Suprapubic skin (tissue), 4 donors: ENCODE measurements at regions not wholly inside any gene's neighbourhood (a gene's known extent, or its start where the extent isn't known, plus 50 kb on each side); places are given as distances from the start of the nearest gene placed in this dataset.
"Not testable (repeated sequence)": the region's sequence is repeated elsewhere in the genome, so short reads cannot be mapped to it uniquely, and the experiment has no call there.

Experiments used
- DNase-seq, 2 donors: peaks; one replicate each; pipeline ENCODE4 v3.0.0-alpha.2; 2019; ENCODE audit warnings: low spot score in 2 of 2
- H3K27ac ChIP-seq: fragments of 200-600 bp; sonication (generic); one replicate; pipeline ENCODE4 v1.5.1; 2019
- H3K27me3 ChIP-seq: fragments of 200-600 bp; sonication (generic); one replicate; pipeline ENCODE4 v1.5.1; 2019
- H3K36me3 ChIP-seq: fragments of 200-600 bp; sonication (generic); one replicate; pipeline ENCODE4 v1.5.1; 2019
- H3K4me1 ChIP-seq: fragments of 200-600 bp; sonication (generic); one replicate; pipeline ENCODE4 v1.5.1; 2019
- H3K4me3 ChIP-seq: fragments of 200-600 bp; sonication (generic); one replicate; pipeline ENCODE4 v1.5.1; 2019; ENCODE audit warnings: mild to moderate bottlenecking
- H3K9me3 ChIP-seq: fragments of 200-600 bp; sonication (generic); one replicate; pipeline ENCODE4 v1.5.1; 2019
- CTCF ChIP-seq, 2 donors: fragments of 200-600 bp in 1 of 2; fragments of 450-650 bp in 1 of 2; sonication (generic) in 1 of 2; IDR thresholded peaks; one replicate each; pipeline ENCODE4 v1.5.1; 2016 to 2019; ENCODE audit warnings: antibody characterized with exemption in 2 of 2, mild to moderate bottlenecking in 1 of 2, moderate library complexity in 1 of 2
- EP300 ChIP-seq: sonication (generic); formaldehyde crosslinking; IDR thresholded peaks from one replicate; pipeline ENCODE4 v1.6.1; 2017; ENCODE audit warnings: antibody characterized with exemption
- POLR2A ChIP-seq, 2 donors: fragments of 450-650 bp; IDR thresholded peaks; one replicate each; pipeline ENCODE4 v1.6.1; 2017; ENCODE audit warnings: antibody characterized with exemption in 2 of 2, mild to moderate bottlenecking in 2 of 2, moderate library complexity in 2 of 2
- POLR2AphosphoS5 ChIP-seq, 3 donors: sonication (generic); formaldehyde crosslinking; IDR thresholded peaks; one replicate each; pipeline ENCODE4 v1.6.1; 2017; ENCODE audit warnings: antibody characterized with exemption in 3 of 3
- WGBS: methylation state at CpG from one replicate; pipeline ENCODE4 v1.1.5; 2018; 5-methylcytosine and 5-hydroxymethylcytosine counted together

- H3K9me3 ChIP-seq: no peaks in the 10 kb centered on the region
- H3K4me1 ChIP-seq: no peaks in the 10 kb centered on the region
- TF ChIP-seq POLR2A (IDR thresholded peaks at IDR 0.05): no peak
- no peak for TF ChIP-seq CTCF (IDR thresholded peaks at IDR 0.05)
- TF ChIP-seq EP300: no peak
- TF ChIP-seq POLR2AphosphoS5 (IDR thresholded peaks at IDR 0.05): no peak
- H3K4me3 ChIP-seq: no peak overlapping the region
- no peaks in the 10 kb centered on the region for H3K27me3 ChIP-seq
- no peak for DNase-seq
- 29% methylated on average over 4 of the region's 4 CpGs for WGBS
- H3K27ac ChIP-seq: no peak overlapping the region
- no peaks in the 10 kb centered on the region for H3K36me3 ChIP-seq
Measured at GRCh38 chrX:3940000-3940610, 226.7 kb upstream of the PRKX start.

GRCh38 chrX:3938587-3938986 lies 225.1 kb upstream of the PRKX start:
- Histone ChIP-seq H3K4me3 (no peak overlapping the region), H3K36me3 (no peaks in the 10 kb centered on the region), H3K9me3 (no peaks in the 10 kb centered on the region), H3K4me1 (no peaks in the 10 kb centered on the region), H3K27ac (no peak overlapping the region), H3K27me3 (no peaks in the 10 kb centered on the region)
- DNase-seq: no peak
- WGBS: 92% methylated on average over 3 of the region's 3 CpGs
- TF ChIP-seq EP300: no peak
- no peak for TF ChIP-seq POLR2AphosphoS5 (IDR thresholded peaks at IDR 0.05)
- no peak for TF ChIP-seq POLR2A (IDR thresholded peaks at IDR 0.05)
- no peak for TF ChIP-seq CTCF (IDR thresholded peaks at IDR 0.05)

- not testable (repeated sequence) for H3K4me3 ChIP-seq, H3K4me1 ChIP-seq, H3K27me3 ChIP-seq, H3K27ac ChIP-seq, DNase-seq, H3K36me3 ChIP-seq, H3K9me3 ChIP-seq
- no CpG with 5 or more reads among the region's 4 CpGs for WGBS
Measured at GRCh38 chrX:3935196-3935595, 221.7 kb upstream of the PRKX start.

- WGBS: no CpG with 5 or more reads among the region's 78 CpGs
- not testable (repeated sequence) for H3K9me3 ChIP-seq, H3K36me3 ChIP-seq, H3K27me3 ChIP-seq, H3K27ac ChIP-seq, DNase-seq, H3K4me1 ChIP-seq, H3K4me3 ChIP-seq
Measured at GRCh38 chrX:3920424-3921017, 207.1 kb upstream of the PRKX start.

GRCh38 chrX:3919668-3920423 lies 206.4 kb upstream of the PRKX start:
- DNase-seq, H3K9me3 ChIP-seq, H3K36me3 ChIP-seq, H3K27ac ChIP-seq, H3K4me3 ChIP-seq, H3K27me3 ChIP-seq, H3K4me1 ChIP-seq: not testable (repeated sequence)
- no CpG with 5 or more reads among the region's 79 CpGs for WGBS

- not testable (repeated sequence) for H3K4me1 ChIP-seq, H3K9me3 ChIP-seq, H3K4me3 ChIP-seq, DNase-seq, H3K27ac ChIP-seq, H3K36me3 ChIP-seq, H3K27me3 ChIP-seq
- WGBS: no CpG with 5 or more reads among the region's 28 CpGs
Measured at GRCh38 chrX:3914813-3915212, 201.4 kb upstream of the PRKX start.

- no CpG with 5 or more reads among the region's 13 CpGs for WGBS
- not testable (repeated sequence) for H3K4me3 ChIP-seq, H3K27me3 ChIP-seq, H3K9me3 ChIP-seq, H3K36me3 ChIP-seq, DNase-seq, H3K27ac ChIP-seq, H3K4me1 ChIP-seq
Measured at GRCh38 chrX:3914059-3914458, 200.6 kb upstream of the PRKX start.

- H3K36me3 ChIP-seq, H3K27me3 ChIP-seq, H3K4me3 ChIP-seq, DNase-seq, H3K4me1 ChIP-seq, H3K27ac ChIP-seq, H3K9me3 ChIP-seq: not testable (repeated sequence)
- WGBS: no CpG with 5 or more reads among the region's 6 CpGs
Measured at GRCh38 chrX:3911012-3911411, 197.6 kb upstream of the PRKX start.

GRCh38 chrX:3910611-3911010 lies 197.2 kb upstream of the PRKX start:
- not testable (repeated sequence) for H3K9me3 ChIP-seq, DNase-seq, H3K27me3 ChIP-seq, H3K27ac ChIP-seq, H3K4me3 ChIP-seq, H3K36me3 ChIP-seq, H3K4me1 ChIP-seq
- no CpG with 5 or more reads among the region's 5 CpGs for WGBS

GRCh38 chrX:3905522-3906258 lies 192.2 kb upstream of the PRKX start:
- not testable (repeated sequence) for H3K36me3 ChIP-seq, H3K9me3 ChIP-seq, H3K4me1 ChIP-seq, DNase-seq, H3K27ac ChIP-seq, H3K27me3 ChIP-seq, H3K4me3 ChIP-seq
- WGBS: no CpG with 5 or more reads among the region's 19 CpGs

- not testable (repeated sequence) for DNase-seq, H3K9me3 ChIP-seq, H3K36me3 ChIP-seq, H3K4me1 ChIP-seq, H3K4me3 ChIP-seq, H3K27me3 ChIP-seq, H3K27ac ChIP-seq
- WGBS: no CpG with 5 or more reads among the region's 11 CpGs
Measured at GRCh38 chrX:3902222-3902621, 188.8 kb upstream of the PRKX start.
